H1 (cell line): ENCODE measurements at regions not wholly inside any gene's neighbourhood (a gene's known extent, or its start where the extent isn't known, plus 50 kb on each side); places are given as distances from the start of the nearest gene placed in this dataset.

Experiments used
- CTCF ChIA-PET: fragments of 300-600 bp; sonication (Branson Sonifier 250); formaldehyde crosslinking; loops from one replicate; lab custom pipeline; 2021; ENCODE audit not compliant: partially characterized antibody; lab: Charles Lee
- POLR2A ChIA-PET: fragments of 300-600 bp; sonication (Branson Sonifier 250); formaldehyde crosslinking; loops from one replicate; lab custom pipeline; 2021; ENCODE audit warnings: inconsistent platforms; ENCODE audit not compliant: partially characterized antibody; lab: Charles Lee
- DNase-seq, 2 experiments: peaks; one replicate each; pipeline versions ENCODE4 v3.0.0 to v3.0.0-alpha.2; 2010 to 2022; ENCODE audit warnings: low spot score in 2 of 2, low read depth in 1 of 2, mixed read lengths in 1 of 2
- FAIRE-seq: peaks from 2 replicates; lab custom pipeline; 2011; peaks lifted over from hg19 to GRCh38; lab: Jason Lieb, UNC
- H2AFZ ChIP-seq: 2 replicates; pipeline ENCODE4 v1.8.1; 2012; ENCODE audit warnings: low read length, inconsistent platforms
- H2AK5ac ChIP-seq: 2 replicates; pipeline ENCODE4 v1.6.1; 2013; ENCODE audit warnings: low read depth, low read length
- H2BK120ac ChIP-seq: replicated peaks from 2 replicates; pipeline ENCODE3; 2013; ENCODE audit warnings: low read depth, low read length, inconsistent platforms
- H2BK12ac ChIP-seq: 2 replicates; pipeline ENCODE4 v1.6.1; 2013; ENCODE audit warnings: low read depth, low read length
- H2BK15ac ChIP-seq: 2 replicates; pipeline ENCODE4 v1.6.1; 2013; ENCODE audit warnings: low read length
- H2BK20ac ChIP-seq: 2 replicates; pipeline ENCODE4 v1.6.1; 2013; ENCODE audit warnings: low read length
- H2BK5ac ChIP-seq: 2 replicates; pipeline ENCODE4 v1.6.1; 2013; ENCODE audit warnings: low read depth, low read length
- H3K14ac ChIP-seq: 2 replicates; pipeline ENCODE4 v1.6.1; 2013; ENCODE audit warnings: inconsistent platforms; ENCODE audit not compliant: insufficient read length
- H3K18ac ChIP-seq: 2 replicates; pipeline ENCODE4 v1.6.1; 2013; ENCODE audit warnings: low read length; ENCODE audit errors: extremely low read depth
- H3K23ac ChIP-seq: 2 replicates; pipeline ENCODE4 v1.6.1; 2013; ENCODE audit warnings: inconsistent platforms; ENCODE audit not compliant: insufficient read length
- H3K23me2 ChIP-seq: 2 replicates; pipeline ENCODE4 v1.6.1; 2013; ENCODE audit warnings: low read depth, low read length
- H3K27ac ChIP-seq: 2 replicates; pipeline ENCODE4 v1.6.1; 2011; ENCODE audit warnings: low read depth, low read length, inconsistent platforms
- H3K27me3 ChIP-seq, 4 experiments: replicated peaks in 1 of 4; 1 replicate in 1 of 4; 2 replicates in 3 of 4; pipeline versions ENCODE4 v1.6.1 to v1.8.1; 2011 to 2013; ENCODE audit warnings: low read length in 3 of 4, mild to moderate bottlenecking in 3 of 4, inconsistent platforms in 2 of 4, mixed read lengths in 2 of 4, moderate library complexity in 1 of 4; ENCODE audit not compliant: control insufficient read depth in 3 of 4, insufficient read depth in 3 of 4; ENCODE audit errors: extremely low read depth in 1 of 4
- H3K36me3 ChIP-seq, 4 experiments: 2 replicates each; pipeline versions ENCODE4 v1.6.1 to v1.8.1; 2011 to 2013; ENCODE audit warnings: mild to moderate bottlenecking in 4 of 4, low read length in 3 of 4, moderate library complexity in 2 of 4, control low read depth in 1 of 4, inconsistent platforms in 1 of 4; ENCODE audit not compliant: insufficient read depth in 4 of 4, control insufficient read depth in 2 of 4
- H3K4ac ChIP-seq: replicated peaks from 2 replicates; pipeline ENCODE3; 2013; ENCODE audit warnings: low read length, low read depth, mixed read lengths, inconsistent platforms; ENCODE audit not compliant: insufficient read length
- H3K4me1 ChIP-seq, 4 experiments: replicated peaks in 1 of 4; 1 replicate in 1 of 4; 2 replicates in 3 of 4; pipeline versions ENCODE4 v1.6.1 to v1.8.1; 2011 to 2013; ENCODE audit warnings: low read length in 3 of 4, inconsistent platforms in 2 of 4, mixed read lengths in 1 of 4; ENCODE audit not compliant: insufficient read depth in 4 of 4, control insufficient read depth in 3 of 4
- H3K4me2 ChIP-seq, 2 experiments: 2 replicates each; pipeline versions ENCODE4 v1.6.1 to v1.8.1; 2011 to 2013; ENCODE audit warnings: low read depth in 2 of 2, low read length in 2 of 2, control low read depth in 1 of 2, inconsistent platforms in 1 of 2, mild to moderate bottlenecking in 1 of 2; ENCODE audit not compliant: insufficient read depth in 1 of 2
- H3K4me3 ChIP-seq, 4 experiments: fragments of 200-600, 300-600 bp in 1 of 4; sonication (generic), shearing (Covaris generic), sonication (Bioruptor Twin) in 1 of 4; 2 replicates each; pipeline versions ENCODE4 v1.5.1 to v1.8.1; 2011 to 2016; ENCODE audit warnings: low read length in 4 of 4, low read depth in 3 of 4, control low read depth in 2 of 4, inconsistent platforms in 2 of 4, mild to moderate bottlenecking in 2 of 4, mixed read lengths in 1 of 4, moderate library complexity in 1 of 4; ENCODE audit not compliant: insufficient read depth in 2 of 4; ENCODE audit errors: extremely low read depth in 1 of 4
- H3K56ac ChIP-seq: replicated peaks from 2 replicates; pipeline ENCODE3; 2013; ENCODE audit warnings: low read depth, mild to moderate bottlenecking, mixed read lengths, low read length, inconsistent platforms; ENCODE audit not compliant: insufficient read length
- H3K79me1 ChIP-seq: 2 replicates; pipeline ENCODE4 v1.6.1; 2013; ENCODE audit warnings: low read depth, low read length, control low read depth
- H3K79me2 ChIP-seq, 2 experiments: 2 replicates each; pipeline versions ENCODE4 v1.6.1 to v1.8.1; 2012 to 2013; ENCODE audit warnings: low read length in 2 of 2, mild to moderate bottlenecking in 2 of 2, inconsistent platforms in 1 of 2; ENCODE audit not compliant: insufficient read depth in 2 of 2, control insufficient read depth in 1 of 2
- H3K9ac ChIP-seq, 4 experiments: replicated peaks in 1 of 4; 1 replicate in 1 of 4; 2 replicates in 3 of 4; pipeline versions ENCODE4 v1.6.1 to v1.8.1; 2011 to 2013; ENCODE audit warnings: low read depth in 3 of 4, low read length in 3 of 4, control low read depth in 2 of 4, mild to moderate bottlenecking in 2 of 4, moderate library complexity in 2 of 4, inconsistent platforms in 1 of 4; ENCODE audit errors: extremely low read depth in 1 of 4
- H3K9me3 ChIP-seq, 2 experiments: 2 replicates each; pipeline versions ENCODE4 v1.6.1 to v1.8.1; 2012 to 2013; ENCODE audit warnings: mild to moderate bottlenecking in 2 of 2, moderate library complexity in 2 of 2, control low read depth in 1 of 2, inconsistent platforms in 1 of 2, low read depth in 1 of 2, low read length in 1 of 2, mixed read lengths in 1 of 2; ENCODE audit not compliant: insufficient read depth in 2 of 2
- H4K20me1 ChIP-seq, 2 experiments: replicated peaks in 1 of 2; 2 replicates each; pipeline versions ENCODE3 to v1.8.1; 2011 to 2013; ENCODE audit warnings: inconsistent platforms in 2 of 2, low read length in 2 of 2, mild to moderate bottlenecking in 1 of 2; ENCODE audit not compliant: insufficient read depth in 2 of 2, control insufficient read depth in 1 of 2
- H4K5ac ChIP-seq: 2 replicates; pipeline ENCODE4 v1.6.1; 2013; ENCODE audit warnings: low read length, low read depth, mixed read lengths, inconsistent platforms; ENCODE audit not compliant: insufficient read length
- H4K8ac ChIP-seq: 2 replicates; pipeline ENCODE4 v1.8.0; 2013; ENCODE audit warnings: mild to moderate bottlenecking, moderate library complexity, low read length, inconsistent platforms; ENCODE audit not compliant: insufficient read depth; ENCODE audit errors: extremely low read depth
- H4K91ac ChIP-seq: replicated peaks from 2 replicates; pipeline ENCODE3; 2013; ENCODE audit warnings: low read length, mixed read lengths, inconsistent platforms; ENCODE audit not compliant: insufficient read length
- WGBS, 2 experiments: shearing (Covaris generic) in 1 of 2; methylation state at CpG; one replicate each; pipeline versions ENCODE4 v1.1.6 to v1.1.7; 2013 to 2015; ENCODE audit warnings: low lambda C conversion rate in 2 of 2, mixed read lengths in 2 of 2, inconsistent platforms in 1 of 2, low coverage in 1 of 2, missing lambda C conversion rate in 1 of 2; ENCODE audit not compliant: insufficient replicate concordance in 2 of 2, insufficient coverage in 1 of 2, insufficient read length in 1 of 2; ENCODE audit errors: extremely low coverage in 1 of 2, missing lambda C conversion rate in 1 of 2; 5-methylcytosine and 5-hydroxymethylcytosine counted together
- TF ChIP-seq, protein P1 (sequence below): fragments of 300-600 bp; sonication (generic); IDR thresholded peaks from 2 replicates; pipeline ENCODE4 v1.7.1; 2012; ENCODE audit warnings: low read length, moderate library complexity, mild to moderate bottlenecking, inconsistent platforms; ENCODE audit not compliant: insufficient replicate concordance

- Histone ChIP-seq H3K4me1 (no peaks in the 10 kb centered on the region; a peak in 1 of 7 replicates), H3K9me3 (no peaks in the 10 kb centered on the region), H2BK5ac (no peak overlapping the region), H3K9ac (no peak overlapping the region), H3K14ac (no peak overlapping the region), H3K18ac (no peak overlapping the region), H4K5ac (no peak overlapping the region), H2AK5ac (no peak overlapping the region), H4K91ac (no peak overlapping the region), H4K8ac (no peak overlapping the region), H3K23me2 (no peaks in the 10 kb centered on the region), H3K56ac (no peak overlapping the region), H2AFZ (no peak overlapping the region), H2BK12ac (no peak overlapping the region), H3K27me3 (no peaks in the 10 kb centered on the region), H3K4ac (no peak overlapping the region), H3K79me1 (no peaks in the 10 kb centered on the region), H3K4me2 (no peak overlapping the region), H3K79me2 (no peaks in the 10 kb centered on the region), H3K36me3 (no peaks in the 10 kb centered on the region), H3K27ac (no peak overlapping the region), H4K20me1 (no peaks in the 10 kb centered on the region), H3K23ac (no peak overlapping the region), H2BK20ac (no peak overlapping the region), H2BK15ac (no peak overlapping the region), H3K4me3 (no peak overlapping the region), H2BK120ac (no peak overlapping the region)
- DNase-seq (no peak), FAIRE-seq (no peak)
- ChIA-PET CTCF (interaction anchor here (1.0 kb wide), 1 partner anchor 56 kb away, joined by 3 read pairs; no protein-coding TSS in a partner anchor), POLR2A (no interaction called here)
- 84% methylated on average over 2 of the region's 2 CpGs; no CpG with 5 or more reads in 1 of the 2 experiments for WGBS, 2 experiments
- TF ChIP-seq, protein P1, sequence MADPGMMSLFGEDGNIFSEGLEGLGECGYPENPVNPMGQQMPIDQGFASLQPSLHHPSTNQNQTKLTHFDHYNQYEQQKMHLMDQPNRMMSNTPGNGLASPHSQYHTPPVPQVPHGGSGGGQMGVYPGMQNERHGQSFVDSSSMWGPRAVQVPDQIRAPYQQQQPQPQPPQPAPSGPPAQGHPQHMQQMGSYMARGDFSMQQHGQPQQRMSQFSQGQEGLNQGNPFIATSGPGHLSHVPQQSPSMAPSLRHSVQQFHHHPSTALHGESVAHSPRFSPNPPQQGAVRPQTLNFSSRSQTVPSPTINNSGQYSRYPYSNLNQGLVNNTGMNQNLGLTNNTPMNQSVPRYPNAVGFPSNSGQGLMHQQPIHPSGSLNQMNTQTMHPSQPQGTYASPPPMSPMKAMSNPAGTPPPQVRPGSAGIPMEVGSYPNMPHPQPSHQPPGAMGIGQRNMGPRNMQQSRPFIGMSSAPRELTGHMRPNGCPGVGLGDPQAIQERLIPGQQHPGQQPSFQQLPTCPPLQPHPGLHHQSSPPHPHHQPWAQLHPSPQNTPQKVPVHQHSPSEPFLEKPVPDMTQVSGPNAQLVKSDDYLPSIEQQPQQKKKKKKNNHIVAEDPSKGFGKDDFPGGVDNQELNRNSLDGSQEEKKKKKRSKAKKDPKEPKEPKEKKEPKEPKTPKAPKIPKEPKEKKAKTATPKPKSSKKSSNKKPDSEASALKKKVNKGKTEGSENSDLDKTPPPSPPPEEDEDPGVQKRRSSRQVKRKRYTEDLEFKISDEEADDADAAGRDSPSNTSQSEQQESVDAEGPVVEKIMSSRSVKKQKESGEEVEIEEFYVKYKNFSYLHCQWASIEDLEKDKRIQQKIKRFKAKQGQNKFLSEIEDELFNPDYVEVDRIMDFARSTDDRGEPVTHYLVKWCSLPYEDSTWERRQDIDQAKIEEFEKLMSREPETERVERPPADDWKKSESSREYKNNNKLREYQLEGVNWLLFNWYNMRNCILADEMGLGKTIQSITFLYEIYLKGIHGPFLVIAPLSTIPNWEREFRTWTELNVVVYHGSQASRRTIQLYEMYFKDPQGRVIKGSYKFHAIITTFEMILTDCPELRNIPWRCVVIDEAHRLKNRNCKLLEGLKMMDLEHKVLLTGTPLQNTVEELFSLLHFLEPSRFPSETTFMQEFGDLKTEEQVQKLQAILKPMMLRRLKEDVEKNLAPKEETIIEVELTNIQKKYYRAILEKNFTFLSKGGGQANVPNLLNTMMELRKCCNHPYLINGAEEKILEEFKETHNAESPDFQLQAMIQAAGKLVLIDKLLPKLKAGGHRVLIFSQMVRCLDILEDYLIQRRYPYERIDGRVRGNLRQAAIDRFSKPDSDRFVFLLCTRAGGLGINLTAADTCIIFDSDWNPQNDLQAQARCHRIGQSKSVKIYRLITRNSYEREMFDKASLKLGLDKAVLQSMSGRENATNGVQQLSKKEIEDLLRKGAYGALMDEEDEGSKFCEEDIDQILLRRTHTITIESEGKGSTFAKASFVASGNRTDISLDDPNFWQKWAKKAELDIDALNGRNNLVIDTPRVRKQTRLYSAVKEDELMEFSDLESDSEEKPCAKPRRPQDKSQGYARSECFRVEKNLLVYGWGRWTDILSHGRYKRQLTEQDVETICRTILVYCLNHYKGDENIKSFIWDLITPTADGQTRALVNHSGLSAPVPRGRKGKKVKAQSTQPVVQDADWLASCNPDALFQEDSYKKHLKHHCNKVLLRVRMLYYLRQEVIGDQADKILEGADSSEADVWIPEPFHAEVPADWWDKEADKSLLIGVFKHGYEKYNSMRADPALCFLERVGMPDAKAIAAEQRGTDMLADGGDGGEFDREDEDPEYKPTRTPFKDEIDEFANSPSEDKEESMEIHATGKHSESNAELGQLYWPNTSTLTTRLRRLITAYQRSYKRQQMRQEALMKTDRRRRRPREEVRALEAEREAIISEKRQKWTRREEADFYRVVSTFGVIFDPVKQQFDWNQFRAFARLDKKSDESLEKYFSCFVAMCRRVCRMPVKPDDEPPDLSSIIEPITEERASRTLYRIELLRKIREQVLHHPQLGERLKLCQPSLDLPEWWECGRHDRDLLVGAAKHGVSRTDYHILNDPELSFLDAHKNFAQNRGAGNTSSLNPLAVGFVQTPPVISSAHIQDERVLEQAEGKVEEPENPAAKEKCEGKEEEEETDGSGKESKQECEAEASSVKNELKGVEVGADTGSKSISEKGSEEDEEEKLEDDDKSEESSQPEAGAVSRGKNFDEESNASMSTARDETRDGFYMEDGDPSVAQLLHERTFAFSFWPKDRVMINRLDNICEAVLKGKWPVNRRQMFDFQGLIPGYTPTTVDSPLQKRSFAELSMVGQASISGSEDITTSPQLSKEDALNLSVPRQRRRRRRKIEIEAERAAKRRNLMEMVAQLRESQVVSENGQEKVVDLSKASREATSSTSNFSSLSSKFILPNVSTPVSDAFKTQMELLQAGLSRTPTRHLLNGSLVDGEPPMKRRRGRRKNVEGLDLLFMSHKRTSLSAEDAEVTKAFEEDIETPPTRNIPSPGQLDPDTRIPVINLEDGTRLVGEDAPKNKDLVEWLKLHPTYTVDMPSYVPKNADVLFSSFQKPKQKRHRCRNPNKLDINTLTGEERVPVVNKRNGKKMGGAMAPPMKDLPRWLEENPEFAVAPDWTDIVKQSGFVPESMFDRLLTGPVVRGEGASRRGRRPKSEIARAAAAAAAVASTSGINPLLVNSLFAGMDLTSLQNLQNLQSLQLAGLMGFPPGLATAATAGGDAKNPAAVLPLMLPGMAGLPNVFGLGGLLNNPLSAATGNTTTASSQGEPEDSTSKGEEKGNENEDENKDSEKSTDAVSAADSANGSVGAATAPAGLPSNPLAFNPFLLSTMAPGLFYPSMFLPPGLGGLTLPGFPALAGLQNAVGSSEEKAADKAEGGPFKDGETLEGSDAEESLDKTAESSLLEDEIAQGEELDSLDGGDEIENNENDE, result no peak
These were observed 599.3 kb downstream of the SPRY1 start for GRCh38 chr4:123995936-123996335.
